Panc1 (cell line): ENCODE measurements at regions not wholly inside any gene's neighbourhood (a gene's known extent, or its start where the extent isn't known, plus 50 kb on each side); places are given as distances from the start of the nearest gene placed in this dataset.

Experiments used
- ATAC-seq: fragments of 200-7000 bp; cut with Tn5 transposase; 2 replicates; pipeline ENCODE4 v1.9.1; 2020; ENCODE audit warnings: mild to moderate bottlenecking, moderate library complexity
- BruUV-seq: library from RNA; stranded (reverse); fragments of 400-500 nt; replicated peaks from 2 replicates; lab custom pipeline; 2021; lab: Mats Ljungman, UMichigan
- CTCF ChIA-PET: fragments of 300-600 bp; sonication (Branson Sonifier 250); formaldehyde crosslinking; loops from one replicate; lab custom pipeline; 2022; ENCODE audit warnings: antibody characterized with exemption; lab: Charles Lee
- POLR2A ChIA-PET: fragments of 300-600 bp; sonication (Branson Sonifier 250); formaldehyde crosslinking; loops from one replicate; lab custom pipeline; 2022; ENCODE audit warnings: antibody characterized with exemption; lab: Charles Lee
- DNase-seq: peaks from one replicate; pipeline ENCODE4 v3.0.0-alpha.2; 2010; ENCODE audit warnings: low read depth, low spot score
- H3K27ac ChIP-seq: 2 replicates; pipeline ENCODE4 v1.5.1; 2011; ENCODE audit warnings: mild to moderate bottlenecking, low read length, inconsistent platforms
- H3K27me3 ChIP-seq: fragments of 200-500 bp; sonication (Bioruptor generic); 2 replicates; pipeline ENCODE4 v1.6.0; 2014; ENCODE audit warnings: low read length, inconsistent platforms; ENCODE audit not compliant: control insufficient read depth, insufficient read depth
- H3K36me3 ChIP-seq: fragments of 200-500 bp; sonication (Bioruptor generic); 2 replicates; pipeline ENCODE4 v1.5.1; 2014; ENCODE audit warnings: inconsistent platforms, mild to moderate bottlenecking, low read length, moderate library complexity; ENCODE audit not compliant: control insufficient read depth, insufficient read depth
- H3K4me1 ChIP-seq: 2 replicates; pipeline ENCODE4 v1.5.1; 2011; ENCODE audit warnings: inconsistent platforms, mild to moderate bottlenecking, low read length, moderate library complexity; ENCODE audit not compliant: control insufficient read depth, insufficient read depth
- H3K4me3 ChIP-seq, 2 experiments: 2 replicates each; pipeline ENCODE4 v1.5.1; 2011 to 2012; ENCODE audit warnings: low read depth in 2 of 2, low read length in 2 of 2, mild to moderate bottlenecking in 2 of 2, inconsistent platforms in 1 of 2, moderate library complexity in 1 of 2
- H3K9me3 ChIP-seq: fragments of 200-500 bp; sonication (Bioruptor generic); 2 replicates; pipeline ENCODE4 v1.5.1; 2014; ENCODE audit warnings: low read depth, mild to moderate bottlenecking, inconsistent platforms, low read length, moderate library complexity; ENCODE audit not compliant: control insufficient read depth, insufficient read depth
- POLR2AphosphoS5 ChIP-seq: IDR thresholded peaks from 2 replicates; pipeline ENCODE4 v1.6.1; 2012; ENCODE audit warnings: mild to moderate bottlenecking, low read depth, low read length, moderate library complexity
- SIN3A ChIP-seq: IDR thresholded peaks from 2 replicates; pipeline ENCODE4 v1.6.1; 2012; ENCODE audit warnings: low read depth, mild to moderate bottlenecking, low read length, moderate library complexity, borderline replicate concordance; ENCODE audit not compliant: insufficient read depth
- TCF7L2 ChIP-seq: IDR thresholded peaks from 2 replicates; pipeline ENCODE4 v1.6.1; 2011; ENCODE audit warnings: mild to moderate bottlenecking, low read depth, low read length, inconsistent platforms
- in situ Hi-C: cut with HindIII; loops from 2 replicates; pipeline ENCODE4 v1.10.0; 2016; ENCODE audit warnings: low sequenced_read_pairs, low pct_unique_long_range_greater_than_20kb
- intact Hi-C: fragments of 100-400 bp; cut with micrococcal nuclease; formaldehyde crosslinking; loops from one replicate; pipeline ENCODE4 v1.10.0; 2022; ENCODE audit not compliant: unreplicated experiment
- TF ChIP-seq, protein P1 (sequence below), 2 experiments: IDR thresholded peaks; 2 replicates each; pipeline ENCODE4 v1.6.1; 2011 to 2012; ENCODE audit warnings: low read depth in 2 of 2, control low read depth in 1 of 2, low read length in 1 of 2, mild to moderate bottlenecking in 1 of 2, moderate library complexity in 1 of 2; ENCODE audit not compliant: insufficient read depth in 1 of 2
- TF ChIP-seq, protein P2 (sequence below): fragments of 450-650 bp; IDR thresholded peaks from 2 replicates; pipeline ENCODE4 v1.5.1; 2017; ENCODE audit warnings: mild to moderate bottlenecking

DNA sequence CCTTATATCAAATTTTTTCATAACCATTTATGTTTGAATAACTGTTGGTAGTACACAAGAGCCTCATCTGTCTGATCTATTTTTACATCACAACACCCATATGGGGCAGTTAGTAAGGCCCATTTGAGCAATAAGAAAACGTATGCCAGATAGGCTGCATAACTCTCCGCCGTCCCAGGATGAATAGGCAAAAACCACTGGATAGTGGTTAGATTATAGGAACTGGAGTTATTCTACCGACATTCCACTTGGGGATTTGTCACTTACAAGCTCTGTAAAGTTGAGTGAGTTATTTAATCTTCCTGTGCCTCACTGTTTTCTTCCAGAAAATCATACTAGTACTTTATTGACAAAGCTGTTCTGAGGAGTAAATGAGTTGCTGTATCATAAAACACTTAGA is 881.9 kb downstream of the QKI start:
- no TSS peak for BruUV-seq
- no peaks in the 10 kb centered on the region for H3K27me3 ChIP-seq
- H3K4me1 ChIP-seq = no peaks in the 10 kb centered on the region
- no peak overlapping the region for H3K27ac ChIP-seq
- ChIA-PET CTCF (no interaction called here), POLR2A (no interaction called here)
- H3K9me3 ChIP-seq = no peaks in the 10 kb centered on the region
- no peak overlapping the region for H3K4me3 ChIP-seq
- in situ Hi-C loops = no loop called here
- H3K36me3 ChIP-seq = no peaks in the 10 kb centered on the region
- intact Hi-C loops = no loop called here
- DNase-seq (no peak), ATAC-seq (no peak)
- TF ChIP-seq, protein P1, sequence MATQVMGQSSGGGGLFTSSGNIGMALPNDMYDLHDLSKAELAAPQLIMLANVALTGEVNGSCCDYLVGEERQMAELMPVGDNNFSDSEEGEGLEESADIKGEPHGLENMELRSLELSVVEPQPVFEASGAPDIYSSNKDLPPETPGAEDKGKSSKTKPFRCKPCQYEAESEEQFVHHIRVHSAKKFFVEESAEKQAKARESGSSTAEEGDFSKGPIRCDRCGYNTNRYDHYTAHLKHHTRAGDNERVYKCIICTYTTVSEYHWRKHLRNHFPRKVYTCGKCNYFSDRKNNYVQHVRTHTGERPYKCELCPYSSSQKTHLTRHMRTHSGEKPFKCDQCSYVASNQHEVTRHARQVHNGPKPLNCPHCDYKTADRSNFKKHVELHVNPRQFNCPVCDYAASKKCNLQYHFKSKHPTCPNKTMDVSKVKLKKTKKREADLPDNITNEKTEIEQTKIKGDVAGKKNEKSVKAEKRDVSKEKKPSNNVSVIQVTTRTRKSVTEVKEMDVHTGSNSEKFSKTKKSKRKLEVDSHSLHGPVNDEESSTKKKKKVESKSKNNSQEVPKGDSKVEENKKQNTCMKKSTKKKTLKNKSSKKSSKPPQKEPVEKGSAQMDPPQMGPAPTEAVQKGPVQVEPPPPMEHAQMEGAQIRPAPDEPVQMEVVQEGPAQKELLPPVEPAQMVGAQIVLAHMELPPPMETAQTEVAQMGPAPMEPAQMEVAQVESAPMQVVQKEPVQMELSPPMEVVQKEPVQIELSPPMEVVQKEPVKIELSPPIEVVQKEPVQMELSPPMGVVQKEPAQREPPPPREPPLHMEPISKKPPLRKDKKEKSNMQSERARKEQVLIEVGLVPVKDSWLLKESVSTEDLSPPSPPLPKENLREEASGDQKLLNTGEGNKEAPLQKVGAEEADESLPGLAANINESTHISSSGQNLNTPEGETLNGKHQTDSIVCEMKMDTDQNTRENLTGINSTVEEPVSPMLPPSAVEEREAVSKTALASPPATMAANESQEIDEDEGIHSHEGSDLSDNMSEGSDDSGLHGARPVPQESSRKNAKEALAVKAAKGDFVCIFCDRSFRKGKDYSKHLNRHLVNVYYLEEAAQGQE (IDR thresholded peaks at IDR 0.05; ENCODE audit: insufficient read depth in 1 of 2, low read depth in 2 of 2, low read length in 1 of 2) = no peak

DNA sequence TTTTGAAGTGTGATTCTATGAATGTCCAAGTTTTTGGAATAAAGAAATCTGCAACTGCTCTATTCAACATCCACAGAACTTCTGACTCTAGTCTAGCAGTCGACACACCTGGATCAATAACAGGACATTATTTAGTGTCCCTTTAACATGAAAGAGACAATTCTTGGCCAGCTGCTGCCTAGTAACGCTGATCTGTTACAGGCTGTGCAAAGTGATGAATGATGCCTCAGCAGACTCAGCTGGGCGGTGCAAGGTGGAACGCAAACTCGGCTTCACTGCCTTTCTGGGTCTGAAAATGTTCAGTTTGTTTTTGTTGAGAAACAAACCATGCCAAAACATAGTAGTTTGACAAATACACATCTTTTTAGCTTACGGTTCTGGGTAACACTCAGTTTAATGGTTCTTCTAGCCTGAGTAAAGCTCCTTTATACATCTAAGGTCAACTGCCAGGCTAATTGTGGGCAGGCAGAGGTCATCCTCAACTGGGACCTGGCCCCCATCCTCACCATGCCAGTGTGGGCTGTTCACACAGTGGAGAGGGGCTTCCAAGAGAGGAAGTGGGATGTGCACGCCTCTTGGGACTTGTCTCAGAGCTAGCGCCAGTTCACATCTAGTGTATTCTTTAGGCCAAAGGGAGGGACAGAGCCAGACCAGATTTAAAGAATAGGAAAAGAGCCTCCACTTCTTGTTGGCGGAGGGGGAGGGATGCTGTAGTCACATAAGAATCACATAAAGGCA is 879.7 kb downstream of the QKI start:
- in situ Hi-C loops = no loop called here
- ChIA-PET POLR2A (no interaction called here), CTCF (no interaction called here)
- H3K27me3 ChIP-seq = no peaks in the 10 kb centered on the region
- H3K4me1 ChIP-seq = no peaks in the 10 kb centered on the region
- TF ChIP-seq TCF7L2 (no peak), POLR2AphosphoS5 (no peak), SIN3A (no peak)
- TF ChIP-seq, protein P1 (IDR thresholded peaks at IDR 0.05; ENCODE audit: insufficient read depth in 1 of 2, low read depth in 2 of 2, low read length in 1 of 2) = no peak
- TF ChIP-seq, protein P2, sequence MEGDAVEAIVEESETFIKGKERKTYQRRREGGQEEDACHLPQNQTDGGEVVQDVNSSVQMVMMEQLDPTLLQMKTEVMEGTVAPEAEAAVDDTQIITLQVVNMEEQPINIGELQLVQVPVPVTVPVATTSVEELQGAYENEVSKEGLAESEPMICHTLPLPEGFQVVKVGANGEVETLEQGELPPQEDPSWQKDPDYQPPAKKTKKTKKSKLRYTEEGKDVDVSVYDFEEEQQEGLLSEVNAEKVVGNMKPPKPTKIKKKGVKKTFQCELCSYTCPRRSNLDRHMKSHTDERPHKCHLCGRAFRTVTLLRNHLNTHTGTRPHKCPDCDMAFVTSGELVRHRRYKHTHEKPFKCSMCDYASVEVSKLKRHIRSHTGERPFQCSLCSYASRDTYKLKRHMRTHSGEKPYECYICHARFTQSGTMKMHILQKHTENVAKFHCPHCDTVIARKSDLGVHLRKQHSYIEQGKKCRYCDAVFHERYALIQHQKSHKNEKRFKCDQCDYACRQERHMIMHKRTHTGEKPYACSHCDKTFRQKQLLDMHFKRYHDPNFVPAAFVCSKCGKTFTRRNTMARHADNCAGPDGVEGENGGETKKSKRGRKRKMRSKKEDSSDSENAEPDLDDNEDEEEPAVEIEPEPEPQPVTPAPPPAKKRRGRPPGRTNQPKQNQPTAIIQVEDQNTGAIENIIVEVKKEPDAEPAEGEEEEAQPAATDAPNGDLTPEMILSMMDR = no peak
- no peak overlapping the region for H3K27ac ChIP-seq
- DNase-seq (no peak), ATAC-seq (no peak)
- H3K9me3 ChIP-seq = no peaks in the 10 kb centered on the region
- intact Hi-C loops = no loop called here
- H3K36me3 ChIP-seq = no peaks in the 10 kb centered on the region
- no TSS peak for BruUV-seq
- H3K4me3 ChIP-seq = no peak overlapping the region
